NB4 (cell line): ENCODE measurements at regions not wholly inside any gene's neighbourhood (a gene's known extent, or its start where the extent isn't known, plus 50 kb on each side); places are given as distances from the start of the nearest gene placed in this dataset.

ENCODE experiments used
- POLR2A ChIP-seq: IDR thresholded peaks from 2 replicates; pipeline ENCODE4 v1.6.1; 2011; ENCODE audit warnings: mild to moderate bottlenecking; ENCODE audit not compliant: insufficient read length; ENCODE audit errors: extremely low read depth
- TF ChIP-seq, protein P1 (sequence below): IDR thresholded peaks from 2 replicates; pipeline ENCODE4 v1.6.1; 2011; ENCODE audit warnings: low read depth, low read length
- TF ChIP-seq, protein P2 (sequence below): IDR thresholded peaks from one replicate; pipeline ENCODE4 v1.5.1; 2012; ENCODE audit warnings: low read depth, low read length

GRCh38 chr1:222066539-222066938, 324.6 kb upstream of the DUSP10 start:
- TF ChIP-seq, protein P1, sequence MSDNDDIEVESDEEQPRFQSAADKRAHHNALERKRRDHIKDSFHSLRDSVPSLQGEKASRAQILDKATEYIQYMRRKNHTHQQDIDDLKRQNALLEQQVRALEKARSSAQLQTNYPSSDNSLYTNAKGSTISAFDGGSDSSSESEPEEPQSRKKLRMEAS, result no peak
- TF ChIP-seq, protein P2, sequence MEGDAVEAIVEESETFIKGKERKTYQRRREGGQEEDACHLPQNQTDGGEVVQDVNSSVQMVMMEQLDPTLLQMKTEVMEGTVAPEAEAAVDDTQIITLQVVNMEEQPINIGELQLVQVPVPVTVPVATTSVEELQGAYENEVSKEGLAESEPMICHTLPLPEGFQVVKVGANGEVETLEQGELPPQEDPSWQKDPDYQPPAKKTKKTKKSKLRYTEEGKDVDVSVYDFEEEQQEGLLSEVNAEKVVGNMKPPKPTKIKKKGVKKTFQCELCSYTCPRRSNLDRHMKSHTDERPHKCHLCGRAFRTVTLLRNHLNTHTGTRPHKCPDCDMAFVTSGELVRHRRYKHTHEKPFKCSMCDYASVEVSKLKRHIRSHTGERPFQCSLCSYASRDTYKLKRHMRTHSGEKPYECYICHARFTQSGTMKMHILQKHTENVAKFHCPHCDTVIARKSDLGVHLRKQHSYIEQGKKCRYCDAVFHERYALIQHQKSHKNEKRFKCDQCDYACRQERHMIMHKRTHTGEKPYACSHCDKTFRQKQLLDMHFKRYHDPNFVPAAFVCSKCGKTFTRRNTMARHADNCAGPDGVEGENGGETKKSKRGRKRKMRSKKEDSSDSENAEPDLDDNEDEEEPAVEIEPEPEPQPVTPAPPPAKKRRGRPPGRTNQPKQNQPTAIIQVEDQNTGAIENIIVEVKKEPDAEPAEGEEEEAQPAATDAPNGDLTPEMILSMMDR, result no peak
- no peak for TF ChIP-seq POLR2A
